ENCODE measurements at regions not wholly inside any gene's neighbourhood (a gene's known extent, or its start where the extent isn't known, plus 50 kb on each side); places are given as distances from the start of the nearest gene placed in this dataset.

- TF ChIP-seq, protein P1, sequence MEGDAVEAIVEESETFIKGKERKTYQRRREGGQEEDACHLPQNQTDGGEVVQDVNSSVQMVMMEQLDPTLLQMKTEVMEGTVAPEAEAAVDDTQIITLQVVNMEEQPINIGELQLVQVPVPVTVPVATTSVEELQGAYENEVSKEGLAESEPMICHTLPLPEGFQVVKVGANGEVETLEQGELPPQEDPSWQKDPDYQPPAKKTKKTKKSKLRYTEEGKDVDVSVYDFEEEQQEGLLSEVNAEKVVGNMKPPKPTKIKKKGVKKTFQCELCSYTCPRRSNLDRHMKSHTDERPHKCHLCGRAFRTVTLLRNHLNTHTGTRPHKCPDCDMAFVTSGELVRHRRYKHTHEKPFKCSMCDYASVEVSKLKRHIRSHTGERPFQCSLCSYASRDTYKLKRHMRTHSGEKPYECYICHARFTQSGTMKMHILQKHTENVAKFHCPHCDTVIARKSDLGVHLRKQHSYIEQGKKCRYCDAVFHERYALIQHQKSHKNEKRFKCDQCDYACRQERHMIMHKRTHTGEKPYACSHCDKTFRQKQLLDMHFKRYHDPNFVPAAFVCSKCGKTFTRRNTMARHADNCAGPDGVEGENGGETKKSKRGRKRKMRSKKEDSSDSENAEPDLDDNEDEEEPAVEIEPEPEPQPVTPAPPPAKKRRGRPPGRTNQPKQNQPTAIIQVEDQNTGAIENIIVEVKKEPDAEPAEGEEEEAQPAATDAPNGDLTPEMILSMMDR (conservative IDR thresholded peaks at IDR 0.05; ENCODE audit: low read depth, low read length), result no peak
- no peak overlapping the region for H3K4me3 ChIP-seq (ENCODE audit: low read length)
Measured at GRCh38 chr9:10899509-10899908, 286.7 kb upstream of the PTPRD start.

DNA sequence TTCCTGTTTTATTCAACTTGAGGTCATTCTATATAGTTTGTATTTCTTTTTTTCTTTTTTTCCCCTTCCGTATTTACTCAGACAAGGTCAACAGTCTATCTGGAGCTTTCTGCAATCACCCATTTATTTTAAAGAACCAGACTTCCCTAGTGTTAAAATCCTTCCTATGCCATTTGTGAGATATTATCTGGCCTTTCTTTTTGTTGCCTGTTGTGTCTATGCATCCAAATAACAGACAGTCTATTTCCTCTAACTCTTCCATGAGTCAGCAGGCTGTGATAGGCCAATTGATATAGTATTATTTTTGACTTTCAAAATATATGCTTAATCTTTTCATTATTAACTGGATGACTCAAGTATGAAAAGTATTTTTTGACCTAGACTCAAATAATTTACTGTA lies 291.2 kb upstream of the PTPRD start:
- DNase-seq (ENCODE audit: low read depth), result peak; percentile 8
- H3K4me3 ChIP-seq (ENCODE audit: low read length), result no peak overlapping the region
- TF ChIP-seq, protein P1 (conservative IDR thresholded peaks at IDR 0.05; ENCODE audit: low read depth, low read length), result no peak

More at GRCh38 chr9:10899509-10899908, 286.7 kb upstream of the PTPRD start:
- DNase-seq (ENCODE audit: low read depth), result no peak

DNA sequence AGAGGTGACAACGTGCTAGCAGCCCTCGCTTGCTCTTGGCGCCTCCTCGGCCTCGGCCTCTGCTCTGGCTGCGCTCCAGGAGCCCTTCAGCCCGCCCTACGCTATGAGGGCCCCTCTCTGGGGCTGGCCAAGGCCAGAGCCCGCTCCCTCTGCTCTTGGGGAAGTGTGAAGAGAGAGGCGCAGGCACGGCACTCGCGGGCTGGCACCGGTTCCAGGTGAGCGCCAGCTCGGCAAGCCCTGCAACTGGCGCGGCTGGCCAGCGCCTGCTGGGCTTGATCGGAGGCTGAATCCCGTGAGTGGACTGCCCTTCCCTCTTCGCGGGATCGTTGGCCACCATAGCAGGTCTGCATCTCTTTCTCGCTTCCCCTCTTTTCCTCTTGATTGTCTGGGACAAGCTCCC lies 298.0 kb upstream of the PTPRD start:
- no peak for DNase-seq (ENCODE audit: low read depth)
- TF ChIP-seq, protein P1 (conservative IDR thresholded peaks at IDR 0.05; ENCODE audit: low read depth, low read length), result no peak
- no peak overlapping the region for H3K4me3 ChIP-seq (ENCODE audit: low read length)

DNA sequence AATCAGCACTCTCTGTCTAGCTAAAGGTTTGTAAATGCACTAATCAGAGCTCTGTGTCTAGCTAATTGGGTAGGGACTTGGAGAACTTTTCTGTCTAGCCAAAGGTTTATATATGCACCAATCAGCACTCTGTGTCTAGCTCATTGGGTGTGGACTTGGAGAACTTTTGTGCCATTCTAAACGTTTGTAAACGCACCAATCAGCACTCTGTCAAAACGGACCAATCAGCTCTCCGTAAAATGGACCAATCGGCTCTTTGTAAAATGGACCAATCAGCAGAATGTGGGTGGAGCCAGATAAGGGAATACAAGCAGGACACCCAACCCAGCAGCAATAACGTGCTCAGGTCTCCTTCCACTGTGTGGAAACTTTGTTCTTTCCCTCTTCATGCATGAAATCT lies 298.6 kb upstream of the PTPRD start:
- TF ChIP-seq, protein P1 (conservative IDR thresholded peaks at IDR 0.05; ENCODE audit: low read depth, low read length), result no peak
- no peak for DNase-seq (ENCODE audit: low read depth)
- no peak overlapping the region for H3K4me3 ChIP-seq (ENCODE audit: low read length)

DNA sequence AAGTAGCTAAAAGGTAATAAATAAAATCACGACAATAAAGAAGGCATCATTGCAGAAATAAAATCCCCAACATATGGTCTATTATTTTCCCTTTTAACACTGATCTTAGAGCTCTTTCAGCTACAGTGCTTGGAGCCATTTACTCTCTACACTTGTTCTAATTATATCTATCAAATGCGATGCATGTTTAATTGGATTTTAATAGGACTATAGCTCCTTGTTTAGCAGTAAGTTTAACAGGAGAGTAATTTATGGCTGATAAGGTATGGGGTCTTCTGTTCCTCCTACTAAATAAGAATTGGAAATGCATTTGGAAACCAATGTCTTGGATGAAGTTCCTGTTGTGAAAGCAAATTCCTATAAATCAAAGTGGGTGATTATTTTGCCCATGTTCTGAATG lies 304.2 kb upstream of the PTPRD start:
- no peak overlapping the region for H3K4me3 ChIP-seq (ENCODE audit: low read length)
- TF ChIP-seq, protein P1 (conservative IDR thresholded peaks at IDR 0.05; ENCODE audit: low read depth, low read length), result no peak
- DNase-seq (ENCODE audit: low read depth), result no peak

DNA sequence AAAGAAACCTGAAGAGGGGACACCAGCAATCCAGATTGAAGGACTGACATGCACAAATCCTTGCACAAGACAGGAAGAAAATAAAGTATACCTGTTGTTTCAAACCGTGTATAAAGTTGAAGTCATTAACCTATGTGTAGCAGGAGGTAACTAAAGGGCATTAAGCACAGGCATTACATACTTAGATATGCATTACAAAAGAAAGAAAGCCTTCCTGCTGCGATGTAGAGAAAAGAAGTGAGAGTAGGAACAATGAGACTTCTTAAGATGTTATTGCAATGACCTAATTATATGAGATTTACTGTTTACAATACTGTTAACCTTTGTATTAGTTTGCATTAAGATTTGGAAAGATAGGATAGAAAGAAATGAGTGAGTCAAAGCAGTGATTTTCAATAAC lies 308.9 kb upstream of the PTPRD start:
- no peak overlapping the region for H3K4me3 ChIP-seq (ENCODE audit: low read length)
- TF ChIP-seq, protein P1 (conservative IDR thresholded peaks at IDR 0.05; ENCODE audit: low read depth, low read length), result no peak
- DNase-seq (ENCODE audit: low read depth), result no peak

DNA sequence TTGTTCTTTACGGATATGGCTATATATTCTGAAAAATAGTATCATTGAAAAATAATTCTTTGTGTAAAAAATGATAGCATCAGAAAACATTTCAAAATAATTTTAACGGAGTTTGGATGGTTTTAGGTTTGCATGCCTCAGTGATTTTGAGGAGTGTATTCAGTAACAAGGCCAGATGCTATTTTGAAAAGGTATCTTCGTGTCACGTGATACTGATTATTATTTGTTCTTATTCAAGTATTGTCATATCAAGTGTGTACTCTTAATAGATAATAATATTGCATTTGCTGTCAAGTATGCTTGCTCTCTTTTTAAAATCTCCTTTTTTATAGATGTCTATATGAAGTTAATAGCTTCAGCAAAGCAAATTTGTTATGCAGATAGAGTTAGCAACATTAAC lies 313.1 kb upstream of the PTPRD start:
- H3K4me3 ChIP-seq (ENCODE audit: low read length), result no peak overlapping the region
- TF ChIP-seq, protein P1 (conservative IDR thresholded peaks at IDR 0.05; ENCODE audit: low read depth, low read length), result no peak
- DNase-seq (ENCODE audit: low read depth), result no peak

All from retinal pigment epithelial cell (primary cell).